GM23338 (cell line): ENCODE measurements at regions not wholly inside any gene's neighbourhood (a gene's known extent, or its start where the extent isn't known, plus 50 kb on each side); places are given as distances from the start of the nearest gene placed in this dataset.

Experiments
- CREB1 ChIP-seq: fragments of 250-450 bp; sonication (Bioruptor Pico); IDR thresholded peaks from 2 replicates; pipeline ENCODE4 v1.5.0; 2020; ENCODE audit warnings: low read depth, mild to moderate bottlenecking, moderate library complexity
- CTCF ChIP-seq, 2 experiments: fragments of 200-600 bp in 1 of 2; sonication (generic) in 1 of 2; conservative IDR thresholded peaks; 2 replicates each; pipeline versions ENCODE4 v1.5.1 to v1.6.1; 2016 to 2017; ENCODE audit warnings: antibody characterized with exemption in 2 of 2, low read depth in 2 of 2, mild to moderate bottlenecking in 2 of 2, moderate library complexity in 1 of 2
- ETS1 ChIP-seq: IDR thresholded peaks from 2 replicates; pipeline ENCODE4 v1.6.1; 2016; ENCODE audit warnings: antibody characterized with exemption
- EZH2 ChIP-seq: fragments of 200-600 bp; sonication (generic); IDR thresholded peaks from one replicate; pipeline ENCODE4 v1.8.0; 2017; ENCODE audit warnings: antibody characterized with exemption, mild to moderate bottlenecking, low read depth; ENCODE audit not compliant: unreplicated experiment
- EZH2phosphoT487 ChIP-seq: fragments of 200-600 bp; sonication (generic); IDR thresholded peaks from one replicate; pipeline ENCODE4 v1.8.1; 2018; ENCODE audit warnings: antibody characterized with exemption; ENCODE audit not compliant: unreplicated experiment
- NANOG ChIP-seq: IDR thresholded peaks from 2 replicates; pipeline ENCODE4 v1.6.1; 2016; ENCODE audit warnings: antibody characterized with exemption, borderline replicate concordance
- POLR2AphosphoS5 ChIP-seq: IDR thresholded peaks from 2 replicates; pipeline ENCODE4 v1.6.1; 2016; ENCODE audit warnings: antibody characterized with exemption, low read depth
- REST ChIP-seq: IDR thresholded peaks from one replicate; pipeline ENCODE4 v1.6.1; 2018; ENCODE audit warnings: antibody characterized with exemption; ENCODE audit not compliant: unreplicated experiment
- STAT1 ChIP-seq: IDR thresholded peaks from one replicate; pipeline ENCODE4 v1.6.1; 2016; ENCODE audit warnings: antibody characterized with exemption; ENCODE audit not compliant: unreplicated experiment
- ZNF114 ChIP-seq: fragments of 250-450 bp; sonication (Bioruptor Pico); IDR thresholded peaks from 2 replicates; pipeline ENCODE4 v1.5.0; 2020; ENCODE audit warnings: mild to moderate bottlenecking, moderate library complexity
- ZNF331 ChIP-seq: fragments of 250-450 bp; sonication (Bioruptor Pico); IDR thresholded peaks from 2 replicates; pipeline ENCODE4 v1.5.0; 2020; ENCODE audit warnings: low read depth, mild to moderate bottlenecking, moderate library complexity

- TF ChIP-seq EZH2phosphoT487 = no peak
- TF ChIP-seq EZH2 = no peak
- no peak for TF ChIP-seq POLR2AphosphoS5
- no peak for TF ChIP-seq CTCF (conservative IDR thresholded peaks at IDR 0.05; ENCODE audit: low read depth in 2 of 2)
- TF ChIP-seq ZNF114 (CRISPR knock-in tag) = no peak
- TF ChIP-seq REST = no peak
- no peak for TF ChIP-seq ETS1
- TF ChIP-seq CREB1 (CRISPR knock-in tag) = no peak
- no peak for TF ChIP-seq STAT1
- no peak for TF ChIP-seq ZNF331 (CRISPR knock-in tag)
- TF ChIP-seq NANOG = no peak
These were observed 265.3 kb downstream of the RNF144A start for GRCh38 chr2:7182525-7182924.
